Endothelial cell (in vitro differentiated cells): ENCODE measurements at regions not wholly inside any gene's neighbourhood (a gene's known extent, or its start where the extent isn't known, plus 50 kb on each side); places are given as distances from the start of the nearest gene placed in this dataset.

ENCODE experiments used
- DNase-seq: peaks from one replicate; pipeline ENCODE4 v3.0.0; 2021; ENCODE audit warnings: low spot score
- H3K27ac Mint-ChIP-seq: one replicate; pipeline ENCODE4 v1.8.0; 2021; ENCODE audit warnings: mixed read lengths, inconsistent platforms; ENCODE audit not compliant: unreplicated experiment
- H3K27me3 Mint-ChIP-seq: one replicate; pipeline ENCODE4 v1.8.0; 2021; ENCODE audit warnings: mild to moderate bottlenecking, moderate library complexity, mixed read lengths, inconsistent platforms; ENCODE audit not compliant: unreplicated experiment
- H3K36me3 Mint-ChIP-seq: one replicate; pipeline ENCODE4 v1.8.0; 2021; ENCODE audit warnings: mild to moderate bottlenecking, low read depth, mixed read lengths, inconsistent platforms; ENCODE audit not compliant: unreplicated experiment
- H3K4me1 Mint-ChIP-seq: one replicate; pipeline ENCODE4 v1.8.0; 2021; ENCODE audit warnings: mild to moderate bottlenecking, mixed read lengths, inconsistent platforms; ENCODE audit not compliant: unreplicated experiment
- H3K4me3 Mint-ChIP-seq: one replicate; pipeline ENCODE4 v1.8.0; 2021; ENCODE audit warnings: mild to moderate bottlenecking, mixed read lengths, inconsistent platforms; ENCODE audit not compliant: unreplicated experiment
- H3K9me3 Mint-ChIP-seq: one replicate; pipeline ENCODE4 v1.8.0; 2021; ENCODE audit warnings: mixed read lengths, inconsistent platforms; ENCODE audit not compliant: unreplicated experiment
- TF ChIP-seq, protein P1 (sequence below): fragments of 200-600 bp; sonication (generic); IDR thresholded peaks from one replicate; pipeline ENCODE4 v1.5.0; 2021; ENCODE audit warnings: antibody characterized with exemption; ENCODE audit not compliant: unreplicated experiment

DNA sequence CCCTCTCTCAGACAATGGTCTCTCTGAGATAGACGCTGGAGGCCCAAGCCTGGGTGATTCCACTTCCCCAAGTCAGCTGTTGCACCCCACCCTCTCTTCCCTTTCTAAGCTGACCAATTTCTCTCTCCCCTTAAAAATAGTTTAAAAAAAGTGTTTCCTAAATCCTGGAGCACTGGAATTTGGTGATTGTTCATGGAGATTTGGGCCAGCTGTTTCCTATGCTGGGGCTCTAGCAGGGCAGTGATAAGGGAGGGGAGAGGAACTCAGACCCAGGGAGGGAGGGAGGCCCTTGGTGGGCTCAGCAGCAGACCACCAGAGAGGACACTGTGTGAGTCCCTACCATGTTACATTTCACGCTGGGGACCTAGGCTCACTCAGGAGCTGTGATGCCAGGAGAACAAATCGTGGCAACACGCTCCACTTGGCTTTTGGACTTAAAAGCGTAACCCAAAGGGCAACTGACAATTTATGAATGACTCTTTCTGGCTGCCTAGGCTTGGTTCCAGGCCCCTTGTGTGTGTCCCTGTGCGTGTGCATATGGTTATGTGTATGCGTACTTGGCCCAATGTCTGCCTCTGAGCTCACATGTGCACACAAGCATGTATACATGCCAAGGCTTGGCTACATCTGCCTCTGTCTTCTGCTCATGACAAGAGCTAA is 59.8 kb upstream of the INSYN1 start:
- Mint-ChIP-seq H3K36me3 (peaks cover 5% of the 10 kb centered on the region), H3K4me3 (peak overlapping the region; percentile 57), H3K27me3 (peaks cover 3% of the 10 kb centered on the region), H3K9me3 (no peaks in the 10 kb centered on the region), H3K4me1 (peaks cover 16% of the 10 kb centered on the region), H3K27ac (peak overlapping the region; percentile 86)
- TF ChIP-seq, protein P1, sequence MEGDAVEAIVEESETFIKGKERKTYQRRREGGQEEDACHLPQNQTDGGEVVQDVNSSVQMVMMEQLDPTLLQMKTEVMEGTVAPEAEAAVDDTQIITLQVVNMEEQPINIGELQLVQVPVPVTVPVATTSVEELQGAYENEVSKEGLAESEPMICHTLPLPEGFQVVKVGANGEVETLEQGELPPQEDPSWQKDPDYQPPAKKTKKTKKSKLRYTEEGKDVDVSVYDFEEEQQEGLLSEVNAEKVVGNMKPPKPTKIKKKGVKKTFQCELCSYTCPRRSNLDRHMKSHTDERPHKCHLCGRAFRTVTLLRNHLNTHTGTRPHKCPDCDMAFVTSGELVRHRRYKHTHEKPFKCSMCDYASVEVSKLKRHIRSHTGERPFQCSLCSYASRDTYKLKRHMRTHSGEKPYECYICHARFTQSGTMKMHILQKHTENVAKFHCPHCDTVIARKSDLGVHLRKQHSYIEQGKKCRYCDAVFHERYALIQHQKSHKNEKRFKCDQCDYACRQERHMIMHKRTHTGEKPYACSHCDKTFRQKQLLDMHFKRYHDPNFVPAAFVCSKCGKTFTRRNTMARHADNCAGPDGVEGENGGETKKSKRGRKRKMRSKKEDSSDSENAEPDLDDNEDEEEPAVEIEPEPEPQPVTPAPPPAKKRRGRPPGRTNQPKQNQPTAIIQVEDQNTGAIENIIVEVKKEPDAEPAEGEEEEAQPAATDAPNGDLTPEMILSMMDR, result no peak
- no peak for DNase-seq

DNA sequence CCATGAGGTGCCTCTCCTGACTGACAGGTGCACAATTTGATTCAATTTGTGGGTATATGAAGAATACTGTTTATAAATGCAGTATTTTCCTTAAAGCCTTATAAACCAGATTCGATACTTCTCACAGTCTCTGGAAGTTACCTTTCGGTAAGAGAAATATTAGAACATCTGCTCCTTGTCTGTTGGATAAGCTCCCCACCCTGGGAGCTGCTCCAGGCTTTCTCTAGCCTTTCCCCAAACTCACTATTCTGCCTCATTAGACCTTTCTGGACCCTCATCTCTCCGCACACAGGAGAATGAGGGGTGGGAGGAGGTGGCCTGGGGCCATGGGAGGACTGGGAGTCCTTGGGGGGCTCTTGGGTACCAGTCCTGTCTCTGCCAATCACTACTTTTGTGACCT is 59.8 kb upstream of the TBC1D21 start:
- H3K4me1 Mint-ChIP-seq, result peaks cover 17% of the 10 kb centered on the region
- peaks cover 6% of the 10 kb centered on the region for H3K36me3 Mint-ChIP-seq

DNA sequence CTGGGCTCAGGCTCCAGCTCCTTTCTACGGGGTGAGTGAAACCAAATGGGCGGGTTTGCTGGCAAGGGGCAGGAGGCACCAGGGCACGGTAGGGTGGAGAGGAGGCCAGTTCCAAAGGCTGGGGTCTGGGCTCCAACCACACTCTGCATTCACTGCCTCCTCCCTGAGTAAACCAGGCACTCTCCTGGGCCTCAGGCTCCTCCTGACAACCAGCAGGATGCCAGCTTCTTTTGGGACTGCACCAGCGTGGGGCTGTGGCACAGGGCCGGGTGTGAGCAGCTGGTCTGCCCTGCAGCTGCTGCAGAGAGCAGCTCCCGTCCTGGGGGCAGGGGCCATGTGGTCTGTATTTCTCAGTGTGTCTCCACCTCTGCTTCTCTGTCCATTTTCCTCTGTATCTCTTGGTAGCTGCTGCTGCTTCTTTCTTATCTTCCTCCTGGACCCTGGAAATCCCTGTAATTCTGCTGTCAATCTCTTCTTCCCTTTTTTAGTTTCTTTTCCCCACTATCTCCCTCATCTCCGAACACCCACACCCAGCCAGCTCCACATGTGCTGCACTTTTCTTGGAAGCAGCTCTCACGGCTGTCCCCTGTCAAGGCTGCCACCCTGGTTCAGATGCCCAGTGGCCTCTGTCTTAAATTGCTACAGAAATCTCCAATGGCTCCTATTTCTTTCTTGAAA is 54.9 kb upstream of the TBC1D21 start:
- H3K27ac Mint-ChIP-seq, result peak overlapping the region; percentile 26
- H3K4me3 Mint-ChIP-seq, result peak overlapping the region; percentile 68
- peaks cover 5% of the 10 kb centered on the region for H3K9me3 Mint-ChIP-seq

More for the DNA sequence above, 59.8 kb upstream of the TBC1D21 start:
- DNase-seq, result no peak
- TF ChIP-seq, protein P1, result no peak
- Mint-ChIP-seq H3K9me3 (no peaks in the 10 kb centered on the region), H3K4me3 (no peak overlapping the region), H3K27me3 (peaks cover 4% of the 10 kb centered on the region), H3K27ac (peak overlapping the region; percentile 4)

DNA sequence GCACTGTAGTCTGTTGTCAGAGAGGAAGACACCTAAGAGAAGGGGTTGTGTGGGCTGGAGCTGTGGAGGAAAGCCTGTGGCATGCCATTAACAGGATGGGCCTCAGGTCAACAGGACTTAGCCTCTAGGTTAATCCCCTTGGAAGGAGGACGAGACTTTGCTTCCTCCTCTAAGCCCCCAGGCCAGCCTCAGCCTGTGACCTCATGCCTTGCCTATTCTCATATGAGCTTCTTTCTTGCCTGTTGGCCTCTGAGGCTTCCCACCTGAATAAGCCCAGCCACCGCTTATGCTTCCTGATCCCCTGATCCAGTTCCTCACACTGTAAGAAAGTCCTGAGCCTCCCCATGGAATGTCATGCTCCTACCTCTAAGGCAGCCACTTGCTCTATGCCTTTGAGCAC is 52.2 kb upstream of the TBC1D21 start:
- Mint-ChIP-seq H3K4me3 (no peak overlapping the region), H3K4me1 (peaks cover 27% of the 10 kb centered on the region), H3K27me3 (peaks cover 9% of the 10 kb centered on the region), H3K9me3 (peaks cover 5% of the 10 kb centered on the region), H3K36me3 (peaks cover 6% of the 10 kb centered on the region), H3K27ac (no peak overlapping the region)
- DNase-seq, result no peak
- TF ChIP-seq, protein P1, result no peak

More for the DNA sequence above, 54.9 kb upstream of the TBC1D21 start:
- Mint-ChIP-seq H3K36me3 (peaks cover 6% of the 10 kb centered on the region), H3K27me3 (peaks cover 9% of the 10 kb centered on the region), H3K4me1 (peaks cover 28% of the 10 kb centered on the region)
- TF ChIP-seq, protein P1, result no peak
- DNase-seq, result no peak

DNA sequence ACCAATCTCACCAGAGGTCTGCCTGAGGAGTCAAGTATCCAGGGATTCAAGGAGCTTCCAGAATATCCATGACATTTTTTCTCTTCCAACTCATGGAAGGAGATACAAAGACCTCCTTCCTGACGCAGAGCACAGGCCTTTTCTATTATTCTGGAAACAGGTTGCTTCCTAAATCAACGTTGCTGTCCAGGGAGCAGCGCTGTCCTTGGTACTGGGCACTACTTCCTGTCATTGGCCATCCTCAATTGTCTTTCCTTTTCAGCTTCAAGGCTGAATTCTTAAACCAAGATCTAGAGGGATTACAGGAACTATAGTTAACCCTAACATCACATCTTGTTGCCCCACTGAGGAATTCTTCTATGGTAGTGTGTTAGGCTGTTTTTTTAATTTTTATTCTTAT is 50.4 kb upstream of the TBC1D21 start:
- Mint-ChIP-seq H3K9me3 (peaks cover 5% of the 10 kb centered on the region), H3K4me1 (peaks cover 27% of the 10 kb centered on the region), H3K27ac (no peak overlapping the region), H3K4me3 (no peak overlapping the region), H3K27me3 (peaks cover 9% of the 10 kb centered on the region), H3K36me3 (peaks cover 6% of the 10 kb centered on the region)
- TF ChIP-seq, protein P1, result no peak
- peak; percentile 69 for DNase-seq
